ENCODE measurements at regions not wholly inside any gene's neighbourhood (a gene's known extent, or its start where the extent isn't known, plus 50 kb on each side); places are given as distances from the start of the nearest gene placed in this dataset.

DNA sequence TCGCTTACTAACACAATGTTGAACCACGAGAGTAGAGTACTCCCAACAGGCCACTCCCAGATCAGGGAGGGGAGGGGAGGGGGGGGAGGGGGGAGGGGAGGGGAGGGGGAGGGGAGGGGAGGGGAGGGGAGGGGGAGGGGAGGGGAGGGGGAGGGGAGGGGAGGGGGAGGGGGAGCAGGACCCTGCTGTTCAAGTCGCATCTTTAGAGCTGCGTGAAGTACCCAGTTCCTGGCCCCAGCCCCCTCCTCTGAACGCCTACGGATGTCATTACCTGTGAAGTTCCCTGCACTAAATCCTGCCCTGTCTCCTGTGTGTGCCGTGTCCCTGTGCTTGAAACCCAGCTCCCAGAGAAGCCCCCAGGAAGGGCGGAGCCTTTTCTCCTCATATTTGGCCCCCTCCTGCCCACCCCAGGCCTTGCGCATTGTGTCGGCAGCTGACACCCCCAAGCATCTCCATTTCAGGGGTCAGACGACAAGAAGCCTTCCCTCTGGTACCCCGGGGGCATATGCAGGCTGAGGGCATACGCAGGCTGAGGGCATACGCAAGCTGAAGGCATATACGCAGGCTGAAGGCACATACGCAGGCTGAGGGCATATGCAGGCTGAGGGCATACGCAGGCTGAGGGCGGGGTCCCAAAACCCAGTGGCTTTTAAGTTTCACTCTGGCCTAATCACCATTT lies 330.2 kb downstream of the C16orf95 start:
- no peak for DNase-seq (ENCODE audit: extremely low read depth, low read depth, low spot score)

- no peak for DNase-seq (ENCODE audit: extremely low read depth, low read depth, low spot score)
Measured at GRCh38 chr16:86987746-86988670, 329.2 kb downstream of the C16orf95 start.

DNA sequence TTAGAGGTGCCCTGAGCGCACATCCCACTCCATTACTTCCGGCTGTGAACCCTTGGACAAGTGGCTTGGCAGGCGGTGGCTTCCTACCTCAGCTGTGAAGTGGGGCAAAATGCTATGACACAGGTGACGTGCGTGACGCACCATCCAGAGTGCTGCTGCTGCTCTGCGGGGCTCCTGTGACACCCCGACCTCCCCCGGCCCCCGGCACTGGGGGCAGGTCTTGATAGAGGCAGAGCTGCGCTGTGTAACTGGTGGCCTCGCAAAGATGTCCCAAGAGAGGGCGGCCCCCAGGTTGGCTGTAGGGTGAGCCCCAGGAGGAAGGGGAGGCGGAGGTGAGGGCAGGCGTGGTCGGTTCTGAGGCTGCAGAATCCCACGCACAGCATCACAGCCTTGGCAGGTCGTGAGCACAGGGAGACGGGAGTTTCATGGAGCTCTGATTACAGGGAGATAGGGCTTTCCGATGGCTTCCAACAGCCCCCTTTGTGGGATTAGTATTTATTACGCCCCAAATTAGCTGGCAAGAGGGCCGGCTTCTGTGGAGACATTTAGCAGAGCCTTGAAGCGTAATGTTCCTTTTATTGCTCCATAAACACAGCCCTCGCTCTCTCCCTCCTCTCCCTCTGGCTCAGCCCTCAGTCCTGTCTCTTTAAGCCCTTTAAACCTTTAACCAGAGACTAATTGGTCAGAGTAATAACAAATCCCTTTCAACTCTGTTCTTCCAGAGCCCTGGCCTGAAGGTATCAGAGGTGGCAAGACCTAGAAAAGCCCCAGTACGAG lies 328.1 kb downstream of the C16orf95 start:
- DNase-seq (ENCODE audit: extremely low read depth, low read depth, low spot score): no peak

DNA sequence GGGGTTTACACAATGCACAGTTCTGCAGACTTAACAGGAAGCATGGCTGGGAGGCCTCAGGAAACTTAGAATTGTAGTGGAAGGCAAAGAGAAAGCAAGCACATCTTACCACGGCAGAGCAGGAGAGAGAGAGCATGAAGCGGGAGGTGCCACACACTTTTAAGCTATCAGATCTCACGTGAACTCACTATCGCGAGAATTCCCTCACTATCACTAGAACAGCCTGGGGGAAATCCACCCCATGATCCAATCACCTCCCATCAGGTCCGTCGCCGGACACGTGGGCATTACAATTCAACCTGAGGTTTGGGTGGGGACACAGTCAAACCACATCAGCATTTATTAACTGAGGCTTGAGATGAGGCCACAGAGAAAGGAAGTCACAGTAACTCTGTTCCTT lies 326.7 kb downstream of the C16orf95 start:
- DNase-seq (ENCODE audit: extremely low read depth, low read depth, low spot score): no peak

DNA sequence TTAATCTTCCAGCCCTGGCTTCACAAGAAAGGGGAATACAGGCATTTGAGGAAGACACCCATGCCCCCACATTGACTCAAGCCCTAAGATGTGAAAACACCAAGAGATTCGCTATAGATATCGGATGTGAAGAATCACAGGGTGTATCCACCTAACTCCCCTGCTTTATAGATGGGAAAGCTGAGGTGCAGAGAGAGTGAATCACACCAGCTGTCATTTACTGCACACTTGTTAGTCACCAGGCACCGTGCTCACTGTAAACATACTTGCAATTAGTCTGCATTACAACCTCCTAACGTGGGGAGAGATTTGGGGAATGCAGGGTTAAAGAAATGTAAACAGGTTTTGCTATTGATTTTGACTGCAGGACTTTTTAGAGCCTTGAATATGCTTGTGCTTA lies 325.5 kb downstream of the C16orf95 start:
- DNase-seq (ENCODE audit: extremely low read depth, low read depth, low spot score): no peak

- DNase-seq (ENCODE audit: extremely low read depth, low read depth, low spot score): no peak
Measured at GRCh38 chr16:86992587-86992986, 324.6 kb downstream of the C16orf95 start.

GRCh38 chr16:86993426-86994110 lies 323.6 kb downstream of the C16orf95 start:
- no peak for DNase-seq (ENCODE audit: extremely low read depth, low read depth, low spot score)

DNA sequence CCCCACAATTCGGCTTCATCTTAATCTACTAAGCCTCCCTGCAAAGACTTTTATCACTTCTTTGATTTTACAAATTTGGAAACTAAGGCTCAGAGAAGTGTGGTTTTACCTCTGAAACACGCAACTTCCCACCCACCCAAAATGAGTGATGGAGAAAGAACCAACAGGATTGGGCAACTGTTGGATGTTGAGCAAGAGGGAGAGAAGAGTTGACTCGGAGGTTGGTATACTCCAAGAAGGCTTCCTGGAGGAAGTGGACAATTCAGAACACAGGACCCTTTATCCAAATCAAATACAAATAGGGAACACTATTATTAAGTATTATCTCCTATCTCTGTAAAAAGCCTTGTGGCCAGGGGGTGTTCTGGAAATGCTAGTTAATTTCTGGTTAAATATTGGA lies 323.0 kb downstream of the C16orf95 start:
- no peak for DNase-seq (ENCODE audit: extremely low read depth, low read depth, low spot score)

- DNase-seq (ENCODE audit: extremely low read depth, low read depth, low spot score): no peak
Measured at GRCh38 chr16:86994651-86995171, 322.5 kb downstream of the C16orf95 start.

DNA sequence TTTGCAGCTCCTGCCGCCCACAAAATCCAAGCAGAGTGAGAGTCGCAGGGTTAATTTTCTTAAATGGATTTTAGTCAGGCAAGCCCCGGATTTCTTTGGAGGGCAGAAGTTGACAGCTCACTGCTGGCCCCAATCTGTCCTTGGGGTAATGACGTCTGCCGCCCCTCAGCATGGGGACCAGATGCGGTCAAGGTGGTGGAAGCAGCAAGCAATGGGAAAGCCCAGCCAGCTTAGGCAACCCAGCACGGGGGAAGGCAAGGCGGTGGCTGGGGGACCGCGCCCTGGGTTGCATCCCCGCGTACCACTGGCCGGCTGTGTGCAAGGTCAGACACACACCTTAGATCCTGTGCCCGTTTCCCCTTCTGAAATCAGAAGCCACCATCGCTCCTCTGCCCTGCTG lies 321.7 kb downstream of the C16orf95 start:
- DNase-seq (ENCODE audit: extremely low read depth, low read depth, low spot score): no peak

GRCh38 chr16:86996081-86996480 lies 321.1 kb downstream of the C16orf95 start:
- DNase-seq (ENCODE audit: extremely low read depth, low read depth, low spot score): no peak

- no peak for DNase-seq (ENCODE audit: extremely low read depth, low read depth, low spot score)
Measured at GRCh38 chr16:86997058-86997457, 320.1 kb downstream of the C16orf95 start.

DNA sequence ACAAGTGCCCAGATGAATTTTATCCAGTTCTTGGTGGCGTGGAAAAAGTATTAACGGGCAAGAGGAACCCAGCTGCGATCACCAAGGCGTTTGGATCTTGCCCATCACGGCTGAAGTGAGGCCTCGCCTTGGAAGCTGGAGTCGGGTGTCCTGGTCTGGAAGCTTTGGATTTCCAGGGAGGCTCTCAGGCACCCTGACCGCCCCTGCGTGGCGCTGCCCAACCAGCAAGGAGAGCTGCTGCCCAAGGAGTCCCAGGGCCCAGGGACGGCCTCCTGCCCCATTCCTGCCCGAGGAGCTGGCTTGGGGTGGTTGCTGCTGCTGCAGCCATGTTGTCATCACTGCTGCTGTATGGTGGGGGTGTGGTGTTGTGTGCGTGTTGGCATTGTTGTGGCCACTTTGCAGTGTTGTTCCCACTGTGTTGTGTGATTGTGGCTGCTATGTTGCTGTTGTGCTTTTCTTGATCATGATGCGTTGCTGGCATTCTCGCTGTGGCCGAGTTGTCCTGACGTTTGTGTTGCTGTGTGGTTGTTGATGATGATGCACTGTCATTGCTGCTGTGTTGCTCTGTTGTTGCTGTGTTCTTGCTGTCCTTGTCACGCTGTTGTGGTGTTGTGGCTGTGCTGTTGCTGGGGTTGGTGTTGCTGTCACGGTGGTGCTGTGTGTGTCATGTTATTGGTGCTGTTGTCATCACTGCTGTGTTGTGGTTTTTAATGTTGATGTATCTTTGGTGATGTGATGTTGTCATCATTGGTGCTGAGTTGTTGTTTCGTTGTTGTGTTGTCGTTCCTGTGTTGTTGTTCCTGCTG lies 318.8 kb downstream of the C16orf95 start:
- no peak for DNase-seq (ENCODE audit: extremely low read depth, low read depth, low spot score)

DNA sequence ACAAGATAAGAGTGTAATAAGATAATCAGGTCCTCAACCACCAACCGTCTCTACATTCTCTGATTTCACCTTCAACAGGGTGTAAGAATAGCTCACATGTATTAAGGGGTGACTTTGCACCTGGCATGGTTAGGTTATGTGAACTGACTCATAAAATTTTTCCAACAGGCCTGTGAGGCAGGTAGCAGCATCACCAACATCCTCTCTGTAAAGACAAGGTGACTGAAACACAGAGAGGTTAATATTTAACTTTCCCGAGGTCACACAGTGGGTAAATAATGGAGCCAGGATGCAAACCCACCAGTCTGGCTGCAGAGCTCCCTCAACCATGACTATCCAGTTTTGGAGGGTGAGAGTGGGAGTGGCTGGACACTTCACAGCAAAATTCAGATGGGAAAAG lies 317.2 kb downstream of the C16orf95 start:
- no peak for DNase-seq (ENCODE audit: extremely low read depth, low read depth, low spot score)

GRCh38 chr16:87002717-87003413 lies 314.3 kb downstream of the C16orf95 start:
- no peak for DNase-seq (ENCODE audit: extremely low read depth, low read depth, low spot score)

DNA sequence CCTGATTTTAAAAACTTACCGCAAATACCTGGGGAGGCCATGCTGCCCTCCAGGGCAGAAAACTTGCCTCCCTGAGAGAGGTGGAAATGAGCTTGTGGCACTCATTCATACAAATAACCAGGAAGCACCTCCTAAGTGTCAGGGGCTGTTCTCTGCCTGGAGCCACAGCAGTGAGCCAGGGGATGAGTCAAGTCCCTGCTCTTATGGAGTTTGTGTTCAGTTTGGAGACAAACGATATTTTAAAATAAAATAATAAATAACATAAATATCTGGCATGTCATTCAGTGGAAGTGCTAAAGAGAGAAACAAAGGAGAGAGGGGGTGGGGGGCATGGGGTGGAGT lies 313.8 kb downstream of the C16orf95 start:
- no peak for DNase-seq (ENCODE audit: extremely low read depth, low read depth, low spot score)

- DNase-seq (ENCODE audit: extremely low read depth, low read depth, low spot score): no peak
Measured at GRCh38 chr16:87006021-87006420, 311.2 kb downstream of the C16orf95 start.

DNA sequence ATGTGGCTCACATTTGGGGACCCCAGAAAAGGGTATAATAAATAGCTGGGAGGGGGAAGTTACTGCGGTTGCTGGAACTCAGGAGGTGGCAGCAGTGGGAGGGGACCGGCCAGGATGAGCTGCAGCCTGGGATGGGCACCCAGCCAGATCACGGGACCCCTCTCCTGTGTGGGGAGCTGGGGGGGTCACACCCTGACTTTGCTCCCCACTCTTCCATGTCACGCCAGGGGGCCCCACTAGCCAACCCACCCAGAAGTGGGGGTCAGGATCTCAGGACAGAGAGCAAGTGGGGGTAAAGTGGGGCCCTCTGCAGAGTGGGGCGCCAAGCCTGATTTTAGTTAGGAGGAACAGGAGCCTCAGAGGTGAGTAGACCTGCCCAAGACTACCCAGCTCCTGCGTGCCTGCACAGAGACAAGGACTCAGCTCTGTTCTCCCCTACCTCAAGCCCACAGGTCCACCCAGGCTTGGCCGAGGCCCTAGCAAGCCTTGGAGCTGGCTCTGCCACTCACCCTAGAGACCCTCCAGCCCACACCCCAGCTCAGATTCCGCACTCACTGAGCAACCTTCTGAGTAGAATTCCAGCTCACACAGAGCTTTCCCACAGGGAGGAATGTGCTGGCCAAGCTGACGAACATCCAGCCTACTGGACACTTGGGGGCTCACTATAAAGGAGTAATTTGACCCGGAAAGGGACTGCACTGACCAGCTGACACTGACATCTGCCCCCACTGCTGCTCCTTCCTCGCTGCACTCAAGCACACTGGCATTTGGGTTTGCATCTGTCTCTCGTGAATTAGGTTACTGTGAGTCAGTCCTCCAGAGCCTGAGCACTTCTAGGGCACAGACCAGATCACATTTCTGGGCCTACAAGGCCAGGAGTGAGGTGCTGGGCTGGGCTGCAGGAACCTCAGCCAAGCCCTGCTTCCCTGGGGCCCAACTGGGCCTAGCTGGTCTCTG lies 310.1 kb downstream of the C16orf95 start:
- no peak for DNase-seq (ENCODE audit: extremely low read depth, low read depth, low spot score)
